Nephron progenitor cell (in vitro differentiated cells): ENCODE measurements at regions not wholly inside any gene's neighbourhood (a gene's known extent, or its start where the extent isn't known, plus 50 kb on each side); places are given as distances from the start of the nearest gene placed in this dataset.
"Not testable (repeated sequence)": the region's sequence is repeated elsewhere in the genome, so short reads cannot be mapped to it uniquely, and the experiment has no call there.

Experiments used
- DNase-seq: peaks from one replicate; pipeline ENCODE4 v3.0.0; 2021
- H3K27ac Mint-ChIP-seq: 2 replicates; pipeline ENCODE4 v1.8.0; 2021; ENCODE audit warnings: mild to moderate bottlenecking, moderate library complexity, mixed read lengths
- H3K27me3 Mint-ChIP-seq: 2 replicates; pipeline ENCODE4 v1.8.0; 2021; ENCODE audit warnings: mild to moderate bottlenecking, low read depth, mixed read lengths; ENCODE audit not compliant: poor library complexity
- H3K36me3 Mint-ChIP-seq: 2 replicates; pipeline ENCODE4 v1.8.0; 2021; ENCODE audit warnings: low read depth, mixed read lengths
- H3K4me1 Mint-ChIP-seq: 2 replicates; pipeline ENCODE4 v1.8.0; 2021; ENCODE audit warnings: mixed read lengths
- H3K4me3 Mint-ChIP-seq: 2 replicates; pipeline ENCODE4 v1.8.0; 2021; ENCODE audit warnings: mild to moderate bottlenecking, moderate library complexity, mixed read lengths
- H3K9me3 Mint-ChIP-seq: 2 replicates; pipeline ENCODE4 v1.8.0; 2021; ENCODE audit warnings: mild to moderate bottlenecking, moderate library complexity, mixed read lengths

DNA sequence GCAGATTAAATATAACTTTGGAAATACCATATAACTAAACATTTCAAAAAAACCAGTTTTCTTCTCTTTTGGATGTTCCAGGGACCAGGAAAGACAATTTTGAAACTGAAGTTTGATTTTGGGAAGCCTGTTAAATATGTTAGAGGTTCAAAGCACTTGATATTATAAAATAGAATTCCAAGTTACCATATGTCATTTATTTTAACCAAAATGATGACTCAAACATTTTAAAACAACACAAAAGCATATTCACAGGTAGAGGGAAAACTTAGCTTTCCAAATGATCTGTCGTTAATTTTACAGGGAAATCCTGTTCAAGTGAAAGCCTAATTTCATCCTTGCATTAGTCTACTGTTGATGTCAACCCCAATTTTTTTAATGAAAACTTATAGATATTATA, 575.3 kb upstream of the TPTE start:
- not testable (repeated sequence) for DNase-seq, H3K4me3 Mint-ChIP-seq, H3K27ac Mint-ChIP-seq, H3K4me1 Mint-ChIP-seq, H3K27me3 Mint-ChIP-seq, H3K36me3 Mint-ChIP-seq
- H3K9me3 Mint-ChIP-seq: peaks cover 97% of the 10 kb centered on the region

DNA sequence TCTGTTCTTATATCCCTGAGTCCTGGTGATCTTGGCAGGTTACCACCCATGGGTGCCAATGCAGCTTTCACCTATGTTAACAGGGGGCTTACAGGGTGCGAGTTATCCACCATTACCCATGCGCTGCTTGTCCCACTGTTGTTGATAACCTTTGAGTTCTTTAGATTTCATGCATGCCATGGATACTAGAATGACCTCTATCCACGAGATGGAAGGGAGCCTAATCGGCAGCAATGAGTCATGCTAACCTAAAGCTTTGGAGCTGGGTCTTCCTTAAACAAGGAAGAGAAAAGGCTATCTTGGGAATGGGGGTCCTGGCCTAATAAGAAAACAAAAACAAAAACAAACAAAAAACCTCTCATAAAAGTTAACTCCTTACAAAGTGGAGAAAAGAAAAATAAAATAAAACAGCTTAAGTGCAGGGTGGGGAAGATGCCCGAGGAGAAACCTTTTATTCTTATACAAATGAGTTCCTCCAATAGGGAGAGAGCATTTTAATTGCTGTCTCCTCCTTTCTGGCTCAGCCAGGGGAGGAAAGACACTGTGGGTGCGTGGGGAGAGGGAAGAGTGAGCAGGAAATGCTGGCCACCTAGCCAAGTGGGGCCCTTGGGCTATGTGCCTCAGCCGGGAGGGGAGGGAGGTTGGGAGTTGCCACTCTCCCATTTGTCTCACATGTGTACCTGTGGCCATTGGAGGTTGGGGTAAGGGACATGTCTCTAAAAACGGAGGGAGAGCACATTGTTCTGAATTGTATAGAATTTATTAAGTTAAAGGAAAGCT, 571.7 kb upstream of the TPTE start:
- H3K9me3 Mint-ChIP-seq: peaks cover 95% of the 10 kb centered on the region
- not testable (repeated sequence) for H3K27me3 Mint-ChIP-seq, H3K4me3 Mint-ChIP-seq, H3K4me1 Mint-ChIP-seq, H3K36me3 Mint-ChIP-seq, H3K27ac Mint-ChIP-seq, DNase-seq

DNA sequence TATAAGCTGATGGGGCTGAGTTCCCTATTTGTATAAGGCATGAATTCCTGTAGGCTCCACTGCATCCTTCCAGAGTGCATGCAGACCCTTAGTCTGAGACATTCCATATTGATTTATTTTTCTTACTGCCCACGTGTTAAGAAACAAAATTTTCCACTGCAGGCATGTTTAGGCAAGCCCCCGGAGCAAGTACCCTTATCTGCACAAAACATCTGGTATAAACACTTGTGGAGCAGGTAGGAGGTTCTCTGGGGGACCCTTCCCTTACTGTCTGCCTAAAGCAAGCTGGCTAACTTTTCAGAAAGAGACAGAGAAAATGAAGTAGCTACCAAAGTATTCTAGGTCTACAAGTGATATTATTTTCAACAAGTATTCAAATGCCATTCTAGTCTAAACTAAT, 571.0 kb upstream of the TPTE start:
- not testable (repeated sequence) for H3K4me3 Mint-ChIP-seq, H3K4me1 Mint-ChIP-seq, H3K36me3 Mint-ChIP-seq, H3K27me3 Mint-ChIP-seq, DNase-seq, H3K27ac Mint-ChIP-seq
- H3K9me3 Mint-ChIP-seq: peaks cover 89% of the 10 kb centered on the region

DNA sequence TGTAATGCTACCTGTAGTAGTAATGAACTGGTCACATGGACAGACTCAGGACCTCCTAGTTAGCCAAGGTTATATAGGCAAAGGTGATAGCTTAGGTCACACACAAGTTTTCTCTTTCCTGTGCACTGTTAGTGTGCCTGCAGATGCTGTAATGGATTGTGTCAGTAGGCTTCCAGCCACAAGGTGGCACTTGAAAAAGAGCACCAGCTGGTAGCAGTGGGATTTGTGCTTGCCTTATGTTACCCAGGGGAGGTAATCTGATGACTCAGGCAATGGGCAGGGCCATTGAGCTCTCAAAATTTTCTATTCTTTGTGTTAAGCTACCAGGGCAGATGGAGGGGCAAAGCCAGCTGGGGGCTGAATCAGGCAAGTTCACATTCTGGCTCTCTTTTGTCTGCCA, 562.6 kb upstream of the TPTE start:
- not testable (repeated sequence) for H3K36me3 Mint-ChIP-seq, DNase-seq, H3K4me3 Mint-ChIP-seq, H3K27me3 Mint-ChIP-seq, H3K27ac Mint-ChIP-seq, H3K4me1 Mint-ChIP-seq
- H3K9me3 Mint-ChIP-seq: peaks cover 47% of the 10 kb centered on the region

DNA sequence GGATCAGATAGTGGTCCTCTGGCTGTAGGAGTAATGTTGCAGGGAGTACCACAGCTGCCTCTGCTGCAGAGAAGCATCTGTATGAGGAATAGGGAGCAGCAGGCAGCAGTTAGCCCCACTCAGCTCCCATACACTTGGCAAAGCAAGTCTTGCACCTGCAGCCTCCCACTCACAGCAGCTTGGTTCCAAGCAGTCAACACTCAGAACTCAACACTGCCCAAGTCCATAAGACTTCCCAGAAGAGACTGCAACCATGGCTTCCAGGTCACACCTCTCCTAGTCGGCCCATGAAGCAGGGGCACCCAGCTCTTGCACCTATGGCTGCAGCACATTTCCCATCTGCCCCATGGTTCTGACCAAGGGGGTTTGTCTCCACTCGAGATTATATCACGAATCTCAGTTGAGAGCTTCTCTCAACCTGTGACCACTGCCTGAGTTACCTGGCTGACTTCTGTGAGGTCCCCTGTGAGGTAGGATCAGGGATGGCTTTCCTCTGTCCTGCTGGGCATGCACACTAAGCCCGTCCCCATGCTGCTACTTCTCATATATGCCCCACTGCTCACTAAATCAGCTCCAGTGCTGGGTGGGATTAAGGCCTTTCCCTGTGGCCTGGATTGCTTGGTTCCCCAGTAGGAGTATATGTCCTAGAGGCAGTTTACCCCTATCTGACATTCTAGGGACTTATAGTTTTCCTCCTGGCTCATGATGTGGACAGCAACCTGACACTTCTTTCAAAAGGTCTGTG, 562.0 kb upstream of the TPTE start:
- not testable (repeated sequence) for H3K4me1 Mint-ChIP-seq, H3K4me3 Mint-ChIP-seq, DNase-seq, H3K27me3 Mint-ChIP-seq, H3K27ac Mint-ChIP-seq, H3K36me3 Mint-ChIP-seq
- peaks cover 47% of the 10 kb centered on the region for H3K9me3 Mint-ChIP-seq

DNA sequence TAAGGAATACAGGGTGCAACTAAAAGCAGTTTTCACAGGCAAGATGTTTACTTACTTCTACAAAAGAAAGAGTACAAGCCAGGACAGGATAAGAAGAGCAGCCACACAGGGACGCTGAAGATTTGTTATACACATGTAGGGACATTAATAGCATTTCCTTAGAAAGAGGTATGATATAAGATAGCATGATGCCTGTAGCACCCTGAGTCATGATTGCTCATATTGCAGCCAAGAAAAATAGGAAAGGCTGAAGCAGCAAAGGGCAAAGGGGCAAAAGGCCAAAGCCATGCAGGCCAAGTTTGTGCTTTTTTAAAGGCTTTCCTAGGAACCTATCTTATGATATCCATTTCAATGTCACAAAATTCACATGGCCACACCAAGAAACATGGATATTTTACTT, 552.0 kb upstream of the TPTE start:
- DNase-seq, H3K4me3 Mint-ChIP-seq, H3K27me3 Mint-ChIP-seq, H3K36me3 Mint-ChIP-seq, H3K27ac Mint-ChIP-seq, H3K4me1 Mint-ChIP-seq: not testable (repeated sequence)
- H3K9me3 Mint-ChIP-seq: peaks cover 65% of the 10 kb centered on the region

DNA sequence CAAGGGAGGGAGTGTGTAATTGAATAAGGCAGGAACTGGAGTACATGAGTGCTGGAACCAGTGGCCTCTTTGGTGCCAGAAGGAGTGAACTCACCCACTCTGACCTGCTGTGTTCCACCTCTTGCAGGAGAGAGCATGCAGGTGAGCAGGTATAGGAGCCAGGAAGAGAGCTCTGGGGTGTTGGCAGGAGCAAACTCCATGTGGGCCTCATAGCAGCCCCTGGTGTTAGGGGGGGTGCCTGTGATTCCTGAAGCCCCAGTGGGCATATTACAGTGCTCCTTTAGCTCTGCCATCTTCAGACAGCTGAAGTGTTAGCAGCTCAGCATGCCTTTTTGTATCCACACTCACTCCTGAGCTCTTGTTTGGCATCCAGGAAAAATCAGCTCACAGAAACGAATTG, 549.4 kb upstream of the TPTE start:
- not testable (repeated sequence) for DNase-seq, H3K27me3 Mint-ChIP-seq, H3K36me3 Mint-ChIP-seq, H3K4me3 Mint-ChIP-seq, H3K27ac Mint-ChIP-seq, H3K4me1 Mint-ChIP-seq
- H3K9me3 Mint-ChIP-seq: peaks cover 49% of the 10 kb centered on the region

DNA sequence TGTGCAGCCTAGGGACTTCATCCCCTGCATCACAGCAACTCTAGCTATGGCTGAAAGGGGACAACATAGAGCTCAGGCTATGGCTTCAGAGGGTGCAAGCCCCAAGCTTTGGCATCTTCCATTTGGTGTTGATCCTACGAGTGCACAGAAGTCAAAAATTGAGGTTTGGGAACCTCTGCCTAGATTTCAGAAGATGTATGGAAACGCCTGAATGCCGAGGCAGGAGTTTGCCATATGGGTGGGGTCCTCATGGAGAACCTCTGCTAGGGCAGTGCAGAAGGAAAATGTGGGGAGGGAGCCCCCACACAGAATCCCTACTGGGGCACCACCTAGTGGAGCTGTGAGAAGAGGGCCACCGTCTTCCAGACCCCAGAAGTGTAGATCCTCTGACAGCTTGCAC, 543.0 kb upstream of the TPTE start:
- H3K36me3 Mint-ChIP-seq, H3K4me3 Mint-ChIP-seq, H3K27ac Mint-ChIP-seq, H3K27me3 Mint-ChIP-seq, H3K4me1 Mint-ChIP-seq, DNase-seq: not testable (repeated sequence)
- H3K9me3 Mint-ChIP-seq: peaks cover 66% of the 10 kb centered on the region

DNA sequence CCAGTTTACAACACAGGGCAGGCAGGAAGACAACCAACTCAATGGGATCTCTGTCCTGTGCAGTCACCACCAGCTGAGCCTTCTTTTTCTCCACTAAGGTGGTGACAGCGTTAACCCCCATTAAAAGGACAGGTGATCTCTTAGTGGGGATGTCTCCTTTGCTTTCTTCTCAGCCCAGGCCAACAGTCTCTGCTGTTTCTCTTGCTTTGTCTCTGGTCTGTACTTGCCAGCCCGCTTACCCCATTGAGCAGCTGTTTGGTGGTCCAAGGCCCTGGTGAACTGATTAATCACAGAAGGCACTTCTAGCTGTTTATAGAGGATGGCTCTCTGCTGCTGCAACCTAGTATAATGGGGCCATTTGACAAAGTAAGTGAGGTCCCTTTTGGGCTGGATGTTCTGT, 523.9 kb upstream of the TPTE start:
- DNase-seq, H3K4me3 Mint-ChIP-seq, H3K36me3 Mint-ChIP-seq, H3K4me1 Mint-ChIP-seq, H3K27ac Mint-ChIP-seq, H3K27me3 Mint-ChIP-seq: not testable (repeated sequence)
- peaks cover 50% of the 10 kb centered on the region for H3K9me3 Mint-ChIP-seq

DNA sequence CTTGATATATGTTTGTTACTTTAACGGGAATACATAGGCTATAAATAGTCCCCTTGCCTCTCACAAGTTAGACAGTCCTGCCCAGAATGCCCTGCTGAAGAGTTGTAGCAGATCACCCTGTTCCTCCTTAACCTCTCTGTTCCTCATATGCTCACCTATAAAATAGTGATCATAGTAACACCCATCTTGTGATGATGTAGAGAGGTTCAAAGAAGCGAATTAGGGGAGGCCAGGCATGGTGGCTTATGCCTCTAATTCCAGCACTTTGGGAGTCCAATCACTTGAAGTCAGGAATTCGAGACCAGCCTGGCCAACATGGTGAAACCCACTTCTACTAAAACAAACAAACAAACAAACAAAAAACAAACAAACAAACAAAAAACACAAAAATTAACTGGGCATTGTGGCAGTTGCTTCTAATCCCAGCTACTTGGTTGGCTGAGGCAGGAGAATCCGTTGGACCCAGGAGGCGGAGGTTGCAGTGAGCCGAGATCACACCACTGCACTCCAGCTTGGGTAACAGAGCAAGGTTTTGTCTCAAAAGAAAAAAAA, 518.5 kb upstream of the TPTE start:
- H3K27ac Mint-ChIP-seq, H3K4me3 Mint-ChIP-seq, H3K27me3 Mint-ChIP-seq, DNase-seq, H3K4me1 Mint-ChIP-seq, H3K36me3 Mint-ChIP-seq: not testable (repeated sequence)
- H3K9me3 Mint-ChIP-seq: peaks cover 67% of the 10 kb centered on the region

DNA sequence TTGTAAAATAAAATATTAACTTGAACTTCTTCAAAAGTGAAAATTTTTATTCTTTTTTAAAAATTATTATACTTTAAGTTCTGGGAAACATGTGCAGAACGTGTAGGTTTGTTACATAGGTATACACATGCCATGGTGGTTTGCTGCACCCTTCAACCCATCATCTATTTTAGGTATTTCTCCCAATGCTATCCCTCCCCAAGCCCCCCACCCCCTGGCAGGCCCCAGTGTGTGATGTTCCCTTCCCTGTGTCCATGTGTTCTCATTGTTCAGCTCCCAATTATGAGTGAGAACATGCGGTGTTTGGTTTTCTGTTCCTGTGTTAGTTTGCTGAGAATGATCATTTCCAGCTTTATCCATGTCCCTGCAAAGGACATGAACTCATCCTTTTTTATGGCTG, 515.6 kb upstream of the TPTE start:
- H3K27ac Mint-ChIP-seq, H3K36me3 Mint-ChIP-seq, H3K4me1 Mint-ChIP-seq, H3K27me3 Mint-ChIP-seq, DNase-seq, H3K4me3 Mint-ChIP-seq: not testable (repeated sequence)
- H3K9me3 Mint-ChIP-seq: peaks cover 68% of the 10 kb centered on the region

DNA sequence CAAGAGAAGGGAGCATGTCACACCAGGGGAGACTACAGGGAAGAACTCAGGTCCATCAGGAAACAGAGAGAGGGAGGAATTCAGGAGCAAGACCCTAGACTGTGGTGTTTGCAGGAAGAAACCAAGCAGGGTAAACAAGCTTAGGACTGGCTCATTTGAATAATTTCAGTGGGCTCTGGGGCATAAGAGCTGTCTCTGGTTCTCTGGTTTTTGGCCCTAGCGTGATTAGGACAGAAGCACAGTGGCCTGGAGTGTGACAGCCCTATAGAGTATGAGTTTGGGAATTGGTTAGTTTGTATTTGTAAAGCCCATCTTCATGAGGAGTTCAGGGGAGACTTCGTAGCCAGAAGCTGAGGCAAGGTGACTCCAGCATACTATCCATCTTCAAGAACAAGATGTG, 504.4 kb upstream of the TPTE start:
- not testable (repeated sequence) for H3K4me1 Mint-ChIP-seq, H3K4me3 Mint-ChIP-seq, DNase-seq, H3K27ac Mint-ChIP-seq, H3K27me3 Mint-ChIP-seq, H3K36me3 Mint-ChIP-seq
- peaks cover 38% of the 10 kb centered on the region for H3K9me3 Mint-ChIP-seq

DNA sequence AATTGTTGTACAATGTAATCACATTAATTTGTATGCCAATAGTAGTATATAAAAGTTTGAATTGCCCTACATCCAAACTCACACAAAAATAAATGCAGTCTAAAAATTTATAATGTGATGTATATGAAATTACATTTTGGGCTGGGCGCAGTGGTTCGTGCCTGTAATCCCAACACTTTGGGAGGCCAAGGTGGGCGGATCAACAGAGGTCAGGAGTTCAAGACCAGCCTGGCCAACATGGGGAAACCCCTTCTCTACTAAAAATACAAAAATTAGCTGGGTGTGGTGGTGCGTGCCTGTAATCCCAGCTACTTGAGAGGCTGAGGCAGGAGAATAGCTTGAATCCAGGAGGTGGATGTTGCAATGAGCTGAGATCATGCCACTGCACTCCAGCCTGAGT, 503.6 kb upstream of the TPTE start:
- not testable (repeated sequence) for H3K27ac Mint-ChIP-seq, H3K36me3 Mint-ChIP-seq, H3K4me1 Mint-ChIP-seq, H3K4me3 Mint-ChIP-seq, H3K27me3 Mint-ChIP-seq, DNase-seq
- peaks cover 33% of the 10 kb centered on the region for H3K9me3 Mint-ChIP-seq

DNA sequence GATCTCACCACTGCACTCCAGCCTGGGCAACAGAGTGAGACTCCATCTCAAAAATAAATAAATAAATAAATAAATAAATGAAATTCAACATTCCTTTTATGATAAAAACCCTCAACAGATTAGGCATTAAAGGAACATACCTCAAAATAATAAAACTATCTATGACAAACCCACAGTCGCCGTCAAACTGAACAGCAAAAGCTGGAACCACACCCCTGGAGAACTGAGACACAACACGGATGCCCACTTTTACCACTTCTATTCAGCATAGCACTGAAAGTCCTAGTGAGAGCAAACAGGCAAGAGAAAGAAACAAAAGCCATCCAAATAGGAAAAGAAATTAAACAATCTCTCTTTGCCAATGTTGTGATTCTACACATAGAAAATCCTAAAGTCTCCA, 499.9 kb upstream of the TPTE start:
- H3K36me3 Mint-ChIP-seq, H3K4me3 Mint-ChIP-seq, H3K27me3 Mint-ChIP-seq, DNase-seq, H3K4me1 Mint-ChIP-seq, H3K27ac Mint-ChIP-seq: not testable (repeated sequence)
- H3K9me3 Mint-ChIP-seq: peaks cover 44% of the 10 kb centered on the region

DNA sequence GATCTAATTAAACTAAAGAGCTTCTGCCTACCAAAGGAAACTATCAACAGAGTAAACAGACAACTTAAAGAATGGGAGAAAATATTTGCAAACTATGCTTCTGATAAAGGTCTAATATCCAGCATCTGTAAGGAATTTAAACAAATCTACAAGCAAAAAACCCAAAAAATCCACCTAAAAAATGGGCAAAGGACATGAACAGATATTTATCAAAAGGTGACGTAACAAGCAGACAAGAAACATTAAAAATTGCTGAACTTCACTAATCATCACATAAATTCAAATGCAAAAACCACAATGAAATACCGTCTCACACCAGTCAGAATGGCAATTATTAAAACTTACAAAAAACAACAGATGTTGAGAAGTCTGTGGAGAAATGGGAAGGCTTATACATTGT, 498.6 kb upstream of the TPTE start:
- peaks cover 32% of the 10 kb centered on the region for H3K9me3 Mint-ChIP-seq
- not testable (repeated sequence) for H3K27me3 Mint-ChIP-seq

More for the DNA sequence above, 498.6 kb upstream of the TPTE start:
- H3K4me1 Mint-ChIP-seq, DNase-seq, H3K27ac Mint-ChIP-seq, H3K36me3 Mint-ChIP-seq, H3K4me3 Mint-ChIP-seq: not testable (repeated sequence)
